GM18520 (cell line): ENCODE measurements at regions not wholly inside any gene's neighbourhood (a gene's known extent, or its start where the extent isn't known, plus 50 kb on each side); places are given as distances from the start of the nearest gene placed in this dataset.
"Not testable (repeated sequence)": the region's sequence is repeated elsewhere in the genome, so short reads cannot be mapped to it uniquely, and the experiment has no call there.

Experiments
- ATAC-seq: cut with Tn5 transposase; IDR thresholded peaks from one replicate; pipeline ENCODE4 v1.9.1; 2021; ENCODE audit not compliant: unreplicated experiment

GRCh38 chr13:89406096-89406495, 1734.9 kb downstream of the SLITRK5 start:
- ATAC-seq = not testable (repeated sequence)

DNA sequence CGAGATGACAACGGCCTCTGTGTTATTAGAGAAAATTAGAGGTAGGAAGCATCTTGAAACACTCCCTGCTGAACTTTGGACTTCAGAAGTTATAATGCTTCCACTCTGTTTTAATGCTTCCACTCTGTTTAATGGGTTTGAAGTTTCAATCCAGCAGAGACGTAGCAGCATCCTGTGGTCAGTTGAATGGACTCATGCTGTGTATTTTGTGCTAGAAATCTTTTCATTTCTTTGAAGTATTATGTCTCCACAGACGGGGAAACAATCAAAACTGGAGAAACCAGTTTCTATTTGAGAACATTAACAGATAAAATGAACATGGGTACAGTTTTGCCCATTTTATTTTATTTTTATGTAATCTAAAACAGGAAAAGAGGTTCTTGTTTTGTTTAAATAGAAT, 1736.2 kb downstream of the SLITRK5 start:
- no peak for ATAC-seq

- ATAC-seq = no peak
Observed at GRCh38 chr13:89432997-89433396, 1761.8 kb downstream of the SLITRK5 start.

GRCh38 chr13:89434624-89435023, 1763.5 kb downstream of the SLITRK5 start:
- not testable (repeated sequence) for ATAC-seq

- no peak for ATAC-seq
Observed at GRCh38 chr13:89454681-89455080, 1783.5 kb downstream of the SLITRK5 start.

DNA sequence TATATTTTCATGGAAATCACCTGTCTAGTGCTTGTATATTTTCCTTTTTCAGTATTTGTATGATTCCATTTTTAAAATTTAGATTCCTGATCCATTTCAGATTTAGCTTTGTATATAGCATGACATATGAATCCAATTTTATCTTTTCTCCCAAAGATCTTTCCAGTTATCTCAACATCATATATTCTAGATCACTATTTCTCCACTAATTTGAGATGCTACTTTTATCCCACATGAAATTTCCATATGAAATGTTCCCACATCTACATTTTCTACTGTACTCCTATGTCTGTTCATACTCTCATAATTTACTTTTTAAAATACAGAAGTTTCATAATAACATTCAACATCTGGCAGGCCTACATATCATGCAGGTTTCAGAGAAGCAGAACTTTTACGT, 1784.1 kb downstream of the SLITRK5 start:
- no peak for ATAC-seq

- ATAC-seq = no peak
Observed at GRCh38 chr13:89455741-89456140, 1784.6 kb downstream of the SLITRK5 start.

- no peak for ATAC-seq
Observed at GRCh38 chr13:89457977-89458376, 1786.8 kb downstream of the SLITRK5 start.

DNA sequence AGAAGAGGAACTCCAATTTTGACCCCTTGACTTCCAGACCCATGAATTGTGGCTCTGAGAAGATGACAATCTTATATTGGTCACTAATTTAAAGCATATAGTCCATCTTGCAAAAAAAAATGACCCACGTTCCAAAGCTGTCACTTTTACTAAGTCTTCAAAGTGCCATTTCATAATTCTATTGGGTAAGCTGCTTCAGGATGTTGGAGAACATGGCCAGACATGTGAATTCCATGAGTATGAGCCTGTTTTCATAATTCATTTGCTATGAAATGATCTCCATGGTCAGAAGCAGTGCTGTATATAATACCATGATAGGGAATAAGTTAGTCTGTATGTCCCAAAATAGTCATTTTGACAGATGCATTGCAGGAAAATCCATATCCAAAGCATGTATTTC, 1787.3 kb downstream of the SLITRK5 start:
- no peak for ATAC-seq

GRCh38 chr13:89460895-89461294, 1789.7 kb downstream of the SLITRK5 start:
- not testable (repeated sequence) for ATAC-seq

DNA sequence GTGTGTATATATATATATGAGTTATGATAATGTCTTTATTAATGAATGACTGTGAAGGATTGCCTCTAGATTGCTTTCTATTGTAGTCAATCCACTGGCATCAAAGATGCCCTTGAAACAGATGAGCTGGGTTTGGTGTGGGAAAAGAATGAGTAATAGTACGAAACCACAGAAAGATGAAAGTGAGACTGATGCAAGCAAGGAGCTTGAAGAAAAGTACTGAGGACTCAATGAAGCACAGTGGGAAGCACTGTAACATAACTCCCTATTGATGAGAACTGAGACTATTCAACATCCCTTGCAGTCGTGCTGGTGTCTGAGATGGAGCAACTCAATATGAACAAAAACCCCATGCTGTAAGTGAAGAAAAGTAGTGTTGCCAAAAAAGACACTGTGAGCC, 1794.2 kb downstream of the SLITRK5 start:
- no peak for ATAC-seq

- no peak for ATAC-seq
Observed at GRCh38 chr13:89468081-89468480, 1796.9 kb downstream of the SLITRK5 start.

- ATAC-seq = no peak
Observed at GRCh38 chr13:89470901-89471300, 1799.7 kb downstream of the SLITRK5 start.

GRCh38 chr13:89474432-89474831, 1803.3 kb downstream of the SLITRK5 start:
- no peak for ATAC-seq

DNA sequence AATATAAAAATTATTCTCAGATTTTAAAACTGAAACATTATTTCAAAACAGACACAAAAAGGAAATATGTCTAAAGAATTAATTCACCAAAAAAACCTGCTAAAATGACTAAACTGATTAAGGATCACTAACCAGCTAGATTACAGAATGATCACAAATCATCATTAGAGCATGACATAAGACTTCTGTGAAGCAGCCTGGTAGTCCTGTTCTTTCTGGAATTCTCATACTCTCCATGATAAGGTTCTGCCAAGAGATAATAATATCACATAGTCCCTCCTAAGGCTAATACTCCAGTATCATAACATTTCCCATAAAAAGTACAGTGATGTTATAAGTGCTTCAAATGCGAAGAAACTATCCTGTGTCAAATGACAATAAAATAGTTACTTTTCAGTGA, 1814.9 kb downstream of the SLITRK5 start:
- no peak for ATAC-seq

DNA sequence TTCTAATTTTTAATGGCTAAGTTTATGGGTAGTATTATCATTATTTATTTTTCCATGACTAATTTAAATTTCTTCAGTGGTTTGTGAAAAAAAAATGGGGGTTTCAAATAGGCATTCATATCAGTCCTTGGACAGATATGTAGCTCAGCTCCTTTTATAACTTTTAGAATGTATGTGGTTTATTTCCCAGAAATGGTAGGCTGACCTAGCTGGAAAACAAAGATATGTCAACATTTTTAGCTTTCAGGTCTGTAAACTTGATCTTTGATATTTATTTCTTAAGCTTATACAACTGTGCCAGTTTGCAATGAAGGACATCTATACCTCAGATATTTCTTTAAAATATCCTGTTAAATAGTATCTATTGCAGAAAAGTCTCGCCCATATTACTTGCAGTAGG, 1815.5 kb downstream of the SLITRK5 start:
- ATAC-seq = no peak

- ATAC-seq = no peak
Observed at GRCh38 chr13:89490661-89491060, 1819.5 kb downstream of the SLITRK5 start.

DNA sequence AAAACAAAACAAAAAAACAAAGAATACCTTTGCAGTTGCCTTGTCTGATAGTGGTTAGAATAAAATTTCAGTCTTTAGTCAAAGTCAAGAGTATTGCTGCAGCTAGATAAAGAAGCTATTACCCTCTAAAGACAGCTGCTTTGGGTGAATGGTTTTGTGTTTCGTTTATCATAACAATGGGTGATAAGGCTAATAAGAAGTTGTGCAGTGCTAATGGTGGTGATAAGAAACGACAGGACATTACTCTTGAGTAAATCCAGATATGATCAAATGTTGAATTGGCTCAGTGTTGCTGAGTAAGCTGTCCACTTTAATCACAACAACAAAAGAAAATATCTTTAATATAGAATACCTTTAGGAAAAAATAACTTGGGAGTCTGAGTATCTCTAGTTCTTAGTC, 1825.3 kb downstream of the SLITRK5 start:
- ATAC-seq = no peak

GRCh38 chr13:89497658-89498057, 1826.5 kb downstream of the SLITRK5 start:
- ATAC-seq = no peak

GRCh38 chr13:89502286-89502685, 1831.1 kb downstream of the SLITRK5 start:
- no peak for ATAC-seq

- ATAC-seq = no peak
Observed at GRCh38 chr13:89514534-89515312, 1832.8 kb upstream of the MIR17HG start.

DNA sequence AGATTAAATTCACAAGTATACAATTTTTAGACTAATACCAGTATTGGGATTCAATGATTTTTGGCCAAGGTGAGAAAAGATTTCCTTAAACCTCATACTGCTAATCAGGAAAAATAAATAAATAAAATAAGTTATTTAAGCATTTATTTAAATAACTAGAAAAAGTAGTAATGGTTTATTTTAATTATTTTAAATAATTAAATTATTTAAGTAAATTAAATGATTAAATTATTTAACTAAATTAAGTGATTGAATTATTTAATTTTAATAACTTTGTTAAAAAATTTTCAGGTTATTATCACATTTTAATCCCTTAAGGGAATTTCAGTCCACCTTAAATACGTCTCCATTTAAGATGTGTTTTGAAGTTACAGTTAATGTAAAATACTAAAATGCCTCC, 1831.5 kb upstream of the MIR17HG start:
- ATAC-seq = no peak
